Stimulated activated CD8-positive, alpha-beta memory T cell treated with anti-CD3 and anti-CD28 coated beads, Interleukin-4, amount 100 ng/mL, for 48 hours (primary cell): ENCODE measurements at regions not wholly inside any gene's neighbourhood (a gene's known extent, or its start where the extent isn't known, plus 50 kb on each side); places are given as distances from the start of the nearest gene placed in this dataset.
"Not testable (repeated sequence)": the region's sequence is repeated elsewhere in the genome, so short reads cannot be mapped to it uniquely, and the experiment has no call there.

ENCODE experiments used
- DNase-seq: peaks from one replicate; pipeline ENCODE4 v3.0.0-alpha.2; 2020

DNA sequence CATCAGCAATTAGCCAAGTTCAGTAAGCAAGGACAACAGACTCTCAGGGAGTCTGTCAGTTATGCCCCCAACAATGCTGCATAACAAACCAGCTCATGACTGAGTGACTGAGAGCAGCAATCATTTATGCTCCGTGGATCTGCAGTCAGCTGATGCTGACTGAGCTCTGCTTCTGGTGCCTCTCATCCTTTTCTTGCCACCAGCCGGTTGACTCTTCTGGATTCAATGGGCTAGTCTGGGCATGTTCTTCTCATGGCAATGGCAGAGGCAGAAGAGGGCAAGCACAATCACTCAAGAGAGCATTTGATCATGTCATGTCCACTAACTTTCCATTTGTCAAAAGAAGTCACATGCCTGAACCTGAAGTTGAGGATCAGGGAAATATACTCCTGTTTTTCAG, 157.0 kb upstream of the NTRK2 start:
- no peak for DNase-seq

DNA sequence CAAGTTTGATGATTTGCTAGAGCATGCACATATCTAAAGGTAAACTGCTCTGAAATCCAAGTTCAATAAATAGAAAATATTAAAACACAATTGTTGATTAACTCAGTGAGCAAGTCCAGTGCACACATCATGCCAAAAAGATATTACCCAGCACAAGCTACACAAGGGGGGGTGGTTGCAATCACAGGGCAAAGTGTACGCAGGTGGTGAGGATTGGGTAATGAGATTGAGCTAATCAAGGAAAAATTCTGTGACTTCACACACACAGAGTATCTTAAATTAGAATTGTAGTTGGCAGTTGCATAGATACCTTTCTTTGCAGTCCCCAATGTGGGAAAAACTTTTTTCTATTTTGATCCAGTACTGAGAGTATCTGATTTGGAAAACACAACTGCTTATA, 156.1 kb upstream of the NTRK2 start:
- DNase-seq: no peak

DNA sequence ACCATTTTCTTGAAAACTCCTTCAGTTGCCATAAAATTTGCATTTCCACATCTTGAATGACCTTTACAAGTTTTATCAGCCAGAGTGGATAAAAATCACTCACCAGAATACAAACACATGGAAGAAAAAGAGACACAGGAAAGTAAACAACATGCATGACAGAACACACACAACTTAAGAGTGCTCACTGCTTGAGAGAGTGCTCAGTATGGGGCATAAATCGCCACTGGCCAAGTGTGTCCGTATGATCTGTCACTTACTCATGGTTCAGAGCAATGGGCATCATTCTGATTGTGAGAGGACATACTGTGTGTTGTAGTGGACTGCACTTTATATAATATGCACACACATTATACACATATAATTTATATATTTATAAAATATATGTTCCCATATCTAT, 155.6 kb upstream of the NTRK2 start:
- DNase-seq: no peak

DNA sequence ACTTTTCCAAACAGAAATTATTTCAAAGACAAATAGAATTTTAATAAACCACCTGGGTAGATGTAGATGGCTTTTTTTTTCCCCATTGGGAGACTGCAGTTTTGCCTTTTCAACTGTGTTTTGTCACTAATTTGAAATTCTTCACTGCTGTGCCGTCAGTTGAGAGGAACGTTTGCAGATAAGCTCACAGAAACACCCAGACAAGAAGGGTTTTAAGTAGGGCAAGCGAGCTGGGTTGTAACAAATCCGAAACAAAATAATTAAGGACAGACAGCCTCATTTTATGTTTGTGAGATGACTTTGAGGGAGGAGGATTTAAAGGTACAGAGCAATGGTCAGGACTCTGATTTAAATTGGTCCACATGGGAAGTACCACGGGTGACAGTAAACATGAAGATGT, 155.1 kb upstream of the NTRK2 start:
- no peak for DNase-seq

DNA sequence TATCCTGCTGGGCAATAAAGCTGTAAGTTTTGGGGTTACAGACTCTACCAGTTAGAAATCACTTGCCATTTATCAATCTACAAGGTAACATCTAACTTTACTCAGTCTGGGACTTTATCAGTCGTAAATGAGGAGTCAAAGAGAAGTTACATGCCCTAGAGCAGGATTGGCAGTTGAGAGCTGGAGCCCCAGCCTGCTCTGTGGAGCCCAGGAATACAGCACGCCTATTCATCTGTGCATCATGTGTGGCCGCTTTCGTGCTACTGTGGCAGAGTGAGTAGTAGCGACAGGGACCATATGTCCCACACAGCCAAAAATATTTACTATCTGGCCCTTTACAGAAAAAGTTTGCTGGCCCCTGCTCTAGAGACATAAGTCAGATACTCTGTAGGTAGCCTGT, 152.5 kb upstream of the NTRK2 start:
- DNase-seq: no peak

DNA sequence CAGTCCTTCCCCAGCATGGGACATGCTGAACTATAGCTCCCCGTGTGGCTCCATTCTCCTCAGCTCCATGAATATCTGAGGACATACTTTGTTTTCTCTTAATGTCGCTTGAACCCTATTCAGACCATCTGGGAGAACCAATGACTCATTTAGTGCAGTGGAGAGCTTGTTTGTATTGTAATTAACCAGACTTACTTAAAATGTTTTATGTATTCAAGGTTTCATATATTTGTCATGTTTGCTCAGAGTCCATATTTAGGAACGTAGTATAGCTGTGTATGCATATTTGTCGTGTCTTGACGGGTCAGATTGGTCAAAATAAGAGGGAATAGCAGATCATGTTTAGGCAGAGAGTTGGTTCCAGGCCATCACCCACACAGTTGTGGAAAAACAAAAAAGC, 150.1 kb upstream of the NTRK2 start:
- no peak for DNase-seq

DNA sequence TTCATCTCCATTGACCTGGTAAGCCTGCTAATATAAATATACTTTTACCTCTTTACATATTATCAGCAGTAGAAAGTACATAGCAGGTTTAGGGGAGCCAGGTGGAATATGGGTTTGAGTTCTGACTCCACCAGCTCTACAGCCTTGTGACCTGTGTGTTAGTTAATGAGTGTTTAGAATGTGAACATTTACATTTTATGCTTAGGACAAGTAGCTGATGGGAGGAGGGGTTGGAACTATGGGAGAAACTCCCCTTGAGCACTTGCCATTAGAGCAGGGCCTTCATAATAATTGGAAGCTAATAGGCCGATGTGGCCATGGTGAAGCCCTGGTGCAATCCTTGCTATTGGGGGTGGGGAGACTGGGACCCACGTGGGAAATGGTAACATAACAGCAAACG, 148.3 kb upstream of the NTRK2 start:
- DNase-seq: no peak

DNA sequence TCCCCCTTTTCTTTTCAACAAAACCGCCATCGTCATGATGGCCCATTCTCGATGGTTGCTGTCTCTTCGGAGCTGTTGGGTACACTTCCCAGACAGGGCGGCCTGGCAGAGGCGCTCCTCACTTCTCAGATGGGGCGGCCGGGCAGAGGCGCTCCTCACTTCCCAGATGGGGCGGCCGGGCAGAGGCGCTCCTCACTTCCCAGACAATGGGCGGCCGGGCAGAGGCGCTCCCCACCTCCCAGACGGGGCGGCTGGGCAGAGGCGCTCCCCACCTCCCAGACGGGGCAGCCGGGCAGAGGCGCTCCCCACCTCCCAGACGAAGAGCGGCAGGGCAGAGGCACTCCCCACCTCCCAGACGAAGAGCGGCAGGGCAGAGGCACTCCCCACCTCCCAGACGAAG, 143.3 kb upstream of the NTRK2 start:
- DNase-seq: not testable (repeated sequence)

DNA sequence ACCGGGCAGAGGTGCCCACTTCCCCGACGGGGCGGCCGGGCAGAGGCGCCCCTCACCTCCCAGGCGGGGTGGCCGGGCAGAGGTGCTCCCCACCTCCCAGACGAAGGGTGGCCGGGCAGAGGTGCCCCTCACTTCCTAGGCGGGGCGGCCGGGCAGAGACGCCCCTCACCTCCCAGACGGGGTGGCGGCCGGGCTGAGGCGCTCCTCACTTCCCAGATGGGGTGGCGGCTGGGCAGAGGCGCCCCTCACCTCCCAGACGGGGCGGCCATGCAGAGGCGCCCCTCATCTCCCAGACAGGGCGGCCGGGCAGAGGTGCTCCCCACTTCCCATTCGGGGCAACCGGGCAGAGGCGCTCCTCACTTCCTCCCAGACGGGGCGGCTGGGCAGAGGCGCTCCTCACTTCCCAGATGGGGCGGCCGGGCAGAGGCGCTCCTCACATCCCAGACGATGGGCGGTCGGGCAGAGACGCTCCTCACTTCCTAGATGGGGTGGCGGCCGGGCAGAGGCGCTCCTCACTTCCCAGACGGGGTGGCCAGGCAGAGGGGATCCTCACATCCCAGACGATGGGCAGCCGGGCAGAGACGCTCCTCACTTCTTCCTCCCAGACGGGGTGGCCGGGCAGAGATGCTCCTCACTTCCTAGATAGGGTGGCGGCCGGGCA, 142.3 kb upstream of the NTRK2 start:
- not testable (repeated sequence) for DNase-seq

DNA sequence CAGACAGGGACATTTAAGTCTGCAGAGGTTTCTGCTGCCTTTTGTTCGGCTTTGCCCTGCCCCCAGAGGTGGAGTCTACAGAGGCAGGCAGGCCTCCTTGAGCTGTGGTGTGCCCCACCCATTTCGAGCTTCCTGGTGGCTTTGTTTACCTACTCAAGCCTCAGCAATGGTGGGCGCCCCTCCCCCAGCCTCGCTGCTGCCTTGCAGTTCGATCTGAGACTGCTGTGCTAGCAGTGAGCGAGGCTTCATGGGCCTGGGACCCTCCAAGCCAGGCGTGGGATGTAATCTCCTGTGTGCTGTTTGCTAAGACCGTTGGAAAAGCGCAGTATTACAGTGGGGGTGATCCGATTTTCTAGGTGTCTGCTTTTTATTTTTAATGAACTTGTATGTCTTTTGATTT, 133.6 kb upstream of the NTRK2 start:
- not testable (repeated sequence) for DNase-seq

DNA sequence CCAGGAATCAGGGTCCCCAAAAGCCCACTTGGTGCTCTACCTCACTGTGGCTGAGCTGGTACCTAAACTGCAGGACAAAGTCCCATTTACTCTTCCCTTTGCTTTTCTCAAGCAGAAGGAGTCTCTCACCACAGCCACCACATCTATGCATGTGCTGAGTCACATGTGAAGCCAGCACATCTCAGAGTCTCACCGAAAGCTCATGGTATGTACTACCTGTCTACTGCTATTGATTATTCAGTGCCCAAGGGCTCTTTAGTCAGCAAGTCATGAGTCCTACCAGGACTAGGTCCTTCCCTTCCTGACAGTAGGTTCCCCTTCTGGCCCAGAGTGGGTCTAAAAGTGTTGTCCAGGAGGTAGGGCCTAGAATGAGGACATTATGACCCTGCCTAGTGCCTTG, 130.7 kb upstream of the NTRK2 start:
- DNase-seq: no peak

DNA sequence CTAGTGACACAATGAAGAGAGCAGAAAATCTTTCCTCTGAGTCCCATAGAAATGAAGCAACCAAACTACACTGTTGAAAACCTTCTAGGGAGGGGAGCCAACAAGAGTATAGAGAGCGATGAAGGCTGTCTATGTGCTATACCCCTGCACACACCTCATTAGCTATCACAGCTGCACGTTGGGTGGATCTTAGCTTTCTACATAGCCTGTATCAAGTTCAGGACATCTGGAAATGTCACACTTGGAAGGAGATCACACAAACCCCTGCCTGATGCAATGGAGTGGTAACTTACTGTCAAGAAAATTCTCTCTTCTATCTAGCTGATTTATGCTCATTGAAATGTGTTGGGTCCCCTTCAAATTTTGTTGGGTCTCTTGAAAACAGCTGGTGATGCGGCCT, 127.0 kb upstream of the NTRK2 start:
- DNase-seq: no peak

DNA sequence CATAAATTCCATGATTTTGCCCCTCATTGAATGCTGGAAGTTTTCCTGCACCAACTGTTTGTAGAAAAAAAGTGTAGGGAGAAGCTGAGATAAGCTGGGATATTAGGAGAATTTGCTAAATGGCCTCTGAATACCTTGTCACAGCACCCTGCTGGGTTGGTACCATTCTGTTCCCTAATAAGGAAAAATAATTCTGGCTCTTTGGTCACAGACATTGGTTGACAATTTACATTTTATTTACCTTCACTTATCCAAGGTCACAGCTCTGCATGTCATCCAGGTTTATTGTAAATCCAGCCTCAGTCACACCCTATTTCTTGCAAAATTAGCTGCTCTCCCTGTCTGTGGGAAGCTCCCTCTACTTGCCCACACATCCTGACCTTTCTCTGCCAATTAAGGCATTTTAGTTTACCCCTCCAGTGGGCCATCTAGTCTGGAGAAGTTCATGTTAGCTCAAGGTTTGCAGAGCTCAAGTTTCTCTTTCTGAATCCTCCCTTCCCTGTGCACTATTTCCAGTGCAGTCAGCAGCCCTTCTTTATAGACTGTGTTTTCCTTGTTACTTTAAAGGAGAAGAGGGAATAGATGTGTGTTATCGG, 115.4 kb upstream of the NTRK2 start:
- no peak for DNase-seq

DNA sequence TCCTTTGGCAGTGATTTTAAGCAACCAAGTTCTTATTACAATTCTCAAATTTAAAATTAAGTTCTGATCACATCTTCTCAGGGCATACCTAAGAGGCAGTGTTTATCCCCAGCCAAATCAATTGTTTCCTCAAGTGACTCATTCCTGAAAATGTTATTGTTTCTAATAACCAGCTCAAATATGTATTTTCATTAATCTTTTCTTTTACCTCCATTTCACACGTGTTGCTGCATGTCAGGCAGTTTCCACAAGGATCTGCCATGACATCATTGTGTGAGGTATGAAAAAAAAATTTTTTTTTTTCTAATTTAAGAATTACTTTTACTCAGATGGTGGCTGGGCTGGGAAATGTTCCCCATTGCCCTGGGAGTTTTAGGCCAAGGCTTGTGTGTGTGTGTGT, 113.0 kb upstream of the NTRK2 start:
- DNase-seq: no peak

DNA sequence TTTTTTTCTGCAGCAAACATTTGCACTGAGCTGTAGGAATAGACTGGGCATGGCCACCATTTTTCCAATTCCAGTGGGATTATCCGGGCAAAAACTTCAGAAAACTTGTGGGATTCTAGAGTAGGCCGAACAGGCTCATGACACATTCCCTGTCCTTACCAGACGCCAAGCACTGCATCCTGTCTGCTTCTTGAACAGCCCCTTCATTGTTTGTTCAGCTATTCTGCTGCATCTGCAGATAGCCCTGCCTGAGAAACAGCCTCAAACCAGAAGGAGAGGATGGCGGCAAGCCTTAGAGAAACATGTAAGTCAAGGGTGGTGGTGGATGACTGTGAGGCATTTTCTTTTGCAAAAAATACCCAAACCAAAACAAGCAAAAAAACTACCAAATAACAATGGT, 111.8 kb upstream of the NTRK2 start:
- DNase-seq: no peak

DNA sequence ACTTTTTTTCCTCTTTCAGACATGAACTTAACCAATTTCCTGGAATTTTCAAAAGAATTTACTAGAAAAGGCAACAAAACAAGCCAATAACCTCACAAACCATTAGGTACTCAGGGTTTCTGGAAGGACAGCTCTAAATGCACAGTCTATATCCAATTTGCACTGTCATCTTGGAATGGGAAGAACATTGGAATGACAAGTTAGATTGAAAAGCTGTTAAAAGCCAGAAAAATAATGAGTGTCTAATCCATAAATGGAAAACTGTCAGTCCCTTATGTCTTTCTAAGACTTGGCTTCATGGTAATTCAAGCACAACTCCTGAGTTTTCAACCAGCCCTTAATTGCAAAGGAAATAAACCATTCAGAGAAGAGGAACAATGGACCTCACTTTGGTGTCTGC, 105.8 kb upstream of the NTRK2 start:
- DNase-seq: no peak

DNA sequence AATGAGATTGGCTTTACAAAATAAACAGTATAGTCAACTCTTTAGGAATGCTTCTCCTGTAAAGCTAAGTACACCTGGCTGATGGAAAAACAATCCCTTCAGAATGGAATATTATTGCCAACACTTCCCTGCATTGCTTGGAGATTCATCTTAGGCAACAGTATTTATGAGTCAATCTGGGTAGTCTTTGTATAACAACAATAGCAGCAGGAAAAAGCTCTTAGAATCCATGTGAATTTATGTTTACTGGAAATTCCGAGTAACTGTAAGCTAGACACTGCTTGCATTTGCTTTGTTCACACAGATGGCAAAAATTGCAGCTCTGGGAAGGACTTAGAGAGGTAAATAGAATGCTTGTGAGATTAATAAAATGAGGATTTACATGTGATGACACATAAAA, 101.7 kb upstream of the NTRK2 start:
- DNase-seq: no peak

DNA sequence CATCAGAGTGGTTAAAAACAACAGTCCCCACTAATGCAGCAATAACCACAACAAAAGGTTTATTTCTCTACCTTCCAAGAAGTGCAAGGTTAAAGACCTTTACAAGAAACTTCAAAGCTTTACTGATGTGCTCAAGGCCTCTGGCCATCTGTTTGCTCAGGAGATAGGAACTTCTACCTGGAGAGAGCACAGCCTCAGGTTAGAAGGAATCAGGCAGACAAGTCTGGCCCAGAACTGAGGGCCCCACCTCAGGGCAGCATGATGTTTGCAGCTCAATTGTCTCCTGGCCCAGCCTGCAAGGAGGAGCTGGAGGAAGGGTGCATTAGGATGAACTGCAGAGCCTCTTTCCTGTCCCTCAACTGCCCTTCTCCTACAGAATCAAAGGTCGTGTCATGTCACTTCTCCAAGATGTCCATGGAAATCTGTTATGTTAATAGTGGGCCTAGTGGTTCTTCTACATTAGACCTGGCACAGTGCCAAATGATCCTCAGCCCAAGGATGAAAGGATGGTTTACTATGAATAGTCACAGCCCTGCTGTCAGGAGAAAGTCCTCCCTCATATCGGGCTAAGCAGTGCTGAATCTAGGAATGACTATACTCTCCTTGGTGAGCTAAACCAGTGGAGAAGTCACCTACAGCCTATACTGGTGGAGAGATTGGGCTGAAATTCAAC, 98.9 kb upstream of the NTRK2 start:
- no peak for DNase-seq

DNA sequence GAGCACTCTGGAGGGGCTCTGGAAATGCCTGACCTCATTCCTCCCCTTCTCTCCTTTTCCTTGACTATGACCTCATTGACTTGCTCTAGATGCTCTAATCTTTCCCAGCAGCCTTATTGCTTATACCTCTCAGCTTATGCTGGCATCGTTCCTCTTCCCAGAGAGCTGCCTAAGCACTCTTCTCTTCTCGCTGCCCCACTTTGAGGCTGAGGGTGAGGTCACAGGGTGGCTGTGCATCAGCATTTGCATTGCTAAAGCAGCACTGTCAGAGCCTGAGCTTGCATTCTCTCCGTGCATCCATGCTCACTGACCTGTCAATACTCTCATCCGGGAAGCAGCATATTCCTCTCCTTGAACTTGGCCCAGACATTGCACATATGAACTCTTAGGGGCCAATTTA, 96.4 kb upstream of the NTRK2 start:
- DNase-seq: no peak

DNA sequence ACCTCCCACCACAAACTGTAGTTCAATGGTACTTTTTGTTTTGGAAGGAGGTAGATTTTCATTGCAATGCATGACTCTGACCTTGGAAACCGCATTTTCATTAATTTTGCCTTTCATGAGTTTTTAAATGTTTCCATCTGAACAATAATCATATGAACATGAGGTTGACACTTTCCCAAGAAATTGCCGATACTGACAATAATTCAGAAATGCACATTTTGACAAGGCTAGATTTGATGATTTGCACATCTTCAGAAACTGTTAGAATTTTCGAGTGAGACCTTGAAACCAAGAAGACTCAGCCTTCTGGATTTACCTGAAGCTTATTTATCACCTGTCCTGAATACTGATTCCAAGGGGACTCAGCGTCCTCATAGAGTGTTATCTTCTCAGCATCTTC, 93.8 kb upstream of the NTRK2 start:
- DNase-seq: no peak

DNA sequence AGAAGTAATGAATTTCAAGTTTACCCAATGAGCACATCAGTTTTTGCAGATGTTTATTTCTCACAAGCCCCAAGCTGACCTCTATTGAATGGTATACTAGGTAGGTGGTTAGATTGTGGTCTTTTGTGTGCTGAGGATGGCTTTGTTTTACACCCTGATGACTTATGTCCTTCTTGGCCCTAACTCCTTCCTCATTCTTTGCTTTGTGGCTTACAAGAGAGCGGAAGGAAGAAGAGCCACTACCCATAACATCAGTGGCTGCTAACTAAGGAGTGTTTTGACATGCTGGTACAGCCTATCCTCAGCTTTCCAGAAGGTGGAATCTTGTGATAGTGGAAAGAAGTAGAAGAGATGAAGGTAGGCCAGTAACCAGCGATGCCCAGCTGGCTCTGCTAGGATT, 85.7 kb upstream of the NTRK2 start:
- no peak for DNase-seq

DNA sequence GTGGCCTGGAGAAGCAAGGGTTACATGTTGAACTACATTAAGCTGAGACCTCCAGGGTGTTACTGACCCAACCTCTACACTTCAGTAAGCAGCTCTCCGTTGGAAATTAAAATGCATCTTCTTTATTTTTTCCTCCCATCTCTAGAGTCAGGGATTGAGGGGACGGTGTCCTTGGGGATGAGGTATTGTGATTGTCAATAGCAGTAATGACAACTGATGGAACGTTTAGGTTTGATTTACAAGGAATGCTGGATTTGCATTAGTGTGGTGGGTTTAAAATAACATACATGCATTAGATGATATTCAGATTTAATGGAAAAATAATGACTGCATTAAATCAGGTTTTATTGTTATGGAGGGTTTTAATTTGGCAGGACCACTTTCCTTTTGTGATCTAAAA, 82.9 kb upstream of the NTRK2 start:
- DNase-seq: no peak

DNA sequence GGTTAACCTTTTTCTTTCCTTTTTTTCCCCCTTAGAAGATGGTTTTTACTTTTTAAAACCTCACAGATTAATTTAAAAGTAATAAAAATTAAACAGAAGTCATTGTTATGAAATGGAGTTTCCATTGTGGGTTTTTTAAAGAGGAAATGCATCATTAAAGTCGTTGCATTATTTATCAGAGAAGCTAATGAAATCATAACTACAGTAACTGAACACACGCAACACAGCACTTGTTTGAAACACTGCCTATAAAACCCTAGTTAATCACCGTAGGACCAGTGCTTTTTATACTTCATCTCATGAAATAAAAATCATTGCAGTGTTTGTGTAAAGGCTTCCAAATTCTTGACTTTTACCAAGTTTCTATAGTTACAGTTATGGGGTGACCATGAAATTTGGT, 82.4 kb upstream of the NTRK2 start:
- DNase-seq: no peak

DNA sequence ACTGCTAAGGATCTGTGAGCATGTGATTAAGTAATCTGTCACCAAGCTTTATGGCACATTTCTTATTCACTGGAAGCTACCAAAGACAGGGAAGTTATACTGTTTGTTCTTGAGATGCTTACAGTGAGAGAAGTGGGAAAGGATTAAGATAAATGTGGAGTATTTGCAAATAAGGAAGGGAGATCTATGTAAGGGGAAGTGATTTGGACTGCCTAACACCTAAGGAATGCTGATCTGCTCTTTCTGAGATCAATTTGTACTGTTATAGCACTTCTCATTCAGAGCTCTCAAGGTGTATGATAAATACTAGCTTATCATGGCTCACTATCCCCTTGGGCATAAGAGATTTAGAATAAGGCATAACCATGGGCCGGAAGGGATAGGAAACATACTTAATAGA, 80.0 kb upstream of the NTRK2 start:
- no peak for DNase-seq

DNA sequence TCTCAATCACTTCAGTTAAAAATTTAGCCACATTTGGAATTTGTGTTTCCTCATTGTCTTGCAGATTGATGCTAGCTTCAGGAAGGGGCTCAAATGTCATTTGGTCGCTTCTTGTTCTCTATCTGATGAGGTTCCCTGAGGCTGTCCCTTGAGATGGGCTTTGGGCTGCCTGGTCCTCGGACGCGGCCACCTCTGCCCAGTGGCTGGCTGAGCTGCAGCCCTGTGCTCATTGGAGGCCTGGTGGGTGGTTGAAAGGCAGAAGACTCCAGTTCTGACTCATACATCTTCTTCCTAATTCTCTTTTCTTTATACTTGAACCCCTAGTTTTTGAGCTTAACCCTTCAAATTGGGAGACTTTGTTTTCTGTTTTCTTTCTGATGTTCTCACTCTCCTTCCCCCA, 78.8 kb upstream of the NTRK2 start:
- no peak for DNase-seq
